ENCODE measurements at regions not wholly inside any gene's neighbourhood (a gene's known extent, or its start where the extent isn't known, plus 50 kb on each side); places are given as distances from the start of the nearest gene placed in this dataset.

- Histone ChIP-seq H3K4me3 (no peak overlapping the region), H3K9me3 (replicated peaks) (no peaks in the 10 kb centered on the region), H3K27me3 (ENCODE audit: low read depth) (peaks cover 98% of the 10 kb centered on the region), H3K36me3 (no peaks in the 10 kb centered on the region), H3K4me1 (no peaks in the 10 kb centered on the region), H3K27ac (replicated peaks) (no peak overlapping the region)
- intact Hi-C loops (cut with micrococcal nuclease): no loop called here
- TF ChIP-seq CTCF (IDR thresholded peaks at IDR 0.05; ENCODE audit: borderline replicate concordance): no peak
- no peak for DNase-seq
These were observed 82.2 kb upstream of the CDH4 start for GRCh38 chr20:61169874-61170273.

- peaks cover 98% of the 10 kb centered on the region for H3K27me3 ChIP-seq (ENCODE audit: low read depth)
- H3K9me3 ChIP-seq (replicated peaks): no peaks in the 10 kb centered on the region
- no peak for TF ChIP-seq CTCF (IDR thresholded peaks at IDR 0.05; ENCODE audit: borderline replicate concordance)
- no peak overlapping the region for H3K4me3 ChIP-seq
- DNase-seq: no peak
- intact Hi-C loops (cut with micrococcal nuclease): no loop called here
- H3K27ac ChIP-seq (replicated peaks): no peak overlapping the region
- no peaks in the 10 kb centered on the region for H3K4me1 ChIP-seq
- H3K36me3 ChIP-seq: no peaks in the 10 kb centered on the region
These were observed 81.4 kb upstream of the CDH4 start for GRCh38 chr20:61170496-61171320.

- TF ChIP-seq CTCF (IDR thresholded peaks at IDR 0.05; ENCODE audit: borderline replicate concordance): no peak
- Histone ChIP-seq H3K4me1 (no peaks in the 10 kb centered on the region), H3K4me3 (no peak overlapping the region), H3K27ac (replicated peaks) (no peak overlapping the region), H3K9me3 (replicated peaks) (no peaks in the 10 kb centered on the region), H3K27me3 (ENCODE audit: low read depth) (peaks cover 96% of the 10 kb centered on the region), H3K36me3 (no peaks in the 10 kb centered on the region)
- no peak for DNase-seq
- intact Hi-C loops (cut with micrococcal nuclease): no loop called here
These were observed 78.8 kb upstream of the CDH4 start for GRCh38 chr20:61173267-61173666.

GRCh38 chr20:61173961-61174725 lies 77.9 kb upstream of the CDH4 start:
- TF ChIP-seq CTCF (IDR thresholded peaks at IDR 0.05; ENCODE audit: borderline replicate concordance): no peak
- no peak overlapping the region for H3K4me3 ChIP-seq
- no peak for DNase-seq
- no peak overlapping the region for H3K27ac ChIP-seq (replicated peaks)
- peaks cover 96% of the 10 kb centered on the region for H3K27me3 ChIP-seq (ENCODE audit: low read depth)
- H3K9me3 ChIP-seq (replicated peaks): no peaks in the 10 kb centered on the region
- intact Hi-C loops (cut with micrococcal nuclease): no loop called here
- no peaks in the 10 kb centered on the region for H3K36me3 ChIP-seq
- H3K4me1 ChIP-seq: no peaks in the 10 kb centered on the region

GRCh38 chr20:61176874-61177273 lies 75.2 kb upstream of the CDH4 start:
- TF ChIP-seq CTCF (IDR thresholded peaks at IDR 0.05; ENCODE audit: borderline replicate concordance): no peak
- no peak for DNase-seq
- peaks cover 74% of the 10 kb centered on the region for H3K27me3 ChIP-seq (ENCODE audit: low read depth)
- no peaks in the 10 kb centered on the region for H3K4me1 ChIP-seq
- no peak overlapping the region for H3K4me3 ChIP-seq
- intact Hi-C loops (cut with micrococcal nuclease): no loop called here
- H3K36me3 ChIP-seq: no peaks in the 10 kb centered on the region
- H3K27ac ChIP-seq (replicated peaks): no peak overlapping the region
- no peaks in the 10 kb centered on the region for H3K9me3 ChIP-seq (replicated peaks)
